ENCODE measurements at regions not wholly inside any gene's neighbourhood (a gene's known extent, or its start where the extent isn't known, plus 50 kb on each side); places are given as distances from the start of the nearest gene placed in this dataset.
A peak's percentile ranks its signal among the peaks of the same experiment; 100 is the strongest.

DNA sequence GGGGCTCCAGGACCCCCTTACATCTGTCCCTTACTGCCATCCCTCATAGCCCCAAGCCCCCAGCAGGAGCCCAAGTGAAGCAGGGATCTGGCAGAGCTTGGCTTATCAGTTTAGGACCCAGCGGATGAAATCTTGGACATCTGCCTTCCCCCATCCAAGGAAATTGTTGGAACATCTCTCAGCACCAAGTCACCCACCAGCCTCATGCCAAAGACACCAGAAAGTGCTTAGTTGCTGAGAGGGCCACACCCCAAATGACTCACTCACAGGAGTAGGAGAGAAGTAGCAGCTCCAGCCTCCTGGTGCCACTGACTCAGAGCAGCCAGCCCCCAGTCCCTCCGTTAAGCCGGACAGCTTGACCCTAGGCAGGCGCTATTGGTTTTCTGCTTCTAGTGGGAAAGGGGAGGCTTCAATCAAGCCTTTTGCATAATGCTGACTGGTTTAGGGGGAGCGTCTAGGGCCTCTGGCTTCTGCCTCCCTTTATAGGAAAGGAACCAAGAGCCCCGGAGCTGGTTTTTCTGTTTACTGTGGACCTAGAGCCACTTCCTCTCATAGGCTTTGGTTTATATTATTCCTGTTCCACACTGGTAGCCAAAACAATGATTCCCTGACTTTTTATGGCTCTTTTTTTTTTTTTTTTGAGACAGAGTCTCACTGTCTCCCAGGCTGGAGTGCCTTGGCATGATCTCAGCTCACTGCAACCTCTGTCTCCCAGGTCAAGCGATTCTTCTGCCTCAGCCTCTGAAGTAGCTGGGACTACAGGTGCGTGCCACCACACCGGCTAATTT is 114.2 kb upstream of the IPO9 start:
- Mint-ChIP-seq H3K4me1 (peaks cover 22% of the 10 kb centered on the region), H3K27ac (no peak overlapping the region), H3K27me3 (no peaks in the 10 kb centered on the region), H3K4me3 (no peak overlapping the region), H3K9me3 (ENCODE audit: insufficient read depth) (no peaks in the 10 kb centered on the region)
- ATAC-seq (ENCODE audit: low read depth) (no peak), DNase-seq (no peak)
- H3K79me2 ChIP-seq (ENCODE audit: control insufficient read depth, insufficient read depth, low read length): no peaks in the 10 kb centered on the region
- CTCF ChIA-PET: interaction anchor here (0.8 to 8.4 kb wide), 7 partner anchors 9 to 182 kb away, joined by 3 to 228 read pairs (median 4); no protein-coding TSS in a partner anchor
- TF ChIP-seq EZH2 (IDR thresholded peaks at IDR 0.05; ENCODE audit: borderline replicate concordance, insufficient read depth, low read depth, low read length, poor library complexity, severe bottlenecking): no peak
- TF ChIP-seq, protein P1, sequence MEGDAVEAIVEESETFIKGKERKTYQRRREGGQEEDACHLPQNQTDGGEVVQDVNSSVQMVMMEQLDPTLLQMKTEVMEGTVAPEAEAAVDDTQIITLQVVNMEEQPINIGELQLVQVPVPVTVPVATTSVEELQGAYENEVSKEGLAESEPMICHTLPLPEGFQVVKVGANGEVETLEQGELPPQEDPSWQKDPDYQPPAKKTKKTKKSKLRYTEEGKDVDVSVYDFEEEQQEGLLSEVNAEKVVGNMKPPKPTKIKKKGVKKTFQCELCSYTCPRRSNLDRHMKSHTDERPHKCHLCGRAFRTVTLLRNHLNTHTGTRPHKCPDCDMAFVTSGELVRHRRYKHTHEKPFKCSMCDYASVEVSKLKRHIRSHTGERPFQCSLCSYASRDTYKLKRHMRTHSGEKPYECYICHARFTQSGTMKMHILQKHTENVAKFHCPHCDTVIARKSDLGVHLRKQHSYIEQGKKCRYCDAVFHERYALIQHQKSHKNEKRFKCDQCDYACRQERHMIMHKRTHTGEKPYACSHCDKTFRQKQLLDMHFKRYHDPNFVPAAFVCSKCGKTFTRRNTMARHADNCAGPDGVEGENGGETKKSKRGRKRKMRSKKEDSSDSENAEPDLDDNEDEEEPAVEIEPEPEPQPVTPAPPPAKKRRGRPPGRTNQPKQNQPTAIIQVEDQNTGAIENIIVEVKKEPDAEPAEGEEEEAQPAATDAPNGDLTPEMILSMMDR (IDR thresholded peaks at IDR 0.05): no peak
- peaks cover 22 to 27% of the 10 kb centered on the region in 2 donors for H3K4me1 ChIP-seq (ENCODE audit: control insufficient read depth in 2 of 2, insufficient read depth in 2 of 2, low read length in 2 of 2)
- H3K27me3 ChIP-seq (replicated peaks in 1 of 4; ENCODE audit: control extremely low read depth in 1 of 4, control insufficient read depth in 3 of 4, insufficient read depth in 4 of 4, low read length in 3 of 4): no peaks in the 10 kb centered on the region
- no peaks in the 10 kb centered on the region for H3K36me3 ChIP-seq (replicated peaks in 1 of 2; ENCODE audit: control extremely low read depth in 1 of 2, control insufficient read depth in 1 of 2, extremely low read depth in 1 of 2, insufficient read depth in 2 of 2, low read length in 1 of 2)
- H4K20me1 ChIP-seq (ENCODE audit: control insufficient read depth, insufficient read depth, low read length, poor library complexity, severe bottlenecking): no peaks in the 10 kb centered on the region
- H3K9ac ChIP-seq (ENCODE audit: low read length): no peak overlapping the region
- H3K9me3 ChIP-seq (ENCODE audit: control extremely low read depth in 1 of 3, control insufficient read depth in 2 of 3, insufficient read depth in 1 of 3, low read length in 2 of 3): no peaks in the 10 kb centered on the region
- H3K4me3 ChIP-seq (ENCODE audit: control extremely low read depth in 1 of 5, extremely low read depth in 1 of 5, insufficient read depth in 1 of 5, low read depth in 2 of 5, low read length in 4 of 5): no peak overlapping the region
- H3K4me2 ChIP-seq (replicated peaks; ENCODE audit: low read depth, low read length, poor library complexity, severe bottlenecking): no peak overlapping the region
- intact Hi-C loops (cut with micrococcal nuclease): no loop called here
- H3K27ac ChIP-seq (ENCODE audit: low read length in 2 of 2): no peak overlapping the region
- POLR2A ChIA-PET: interaction anchor here (0.5 to 0.7 kb wide), 2 partner anchors 18 to 818 kb away, joined by 4 to 7 read pairs; no protein-coding TSS in a partner anchor
- no peak overlapping the region for H2AFZ ChIP-seq (ENCODE audit: insufficient read depth, low read depth, low read length, poor library complexity, severe bottlenecking)
- 100% methylated on average over 5 of the region's 9 CpGs for WGBS (ENCODE audit: insufficient coverage)

- no peaks in the 10 kb centered on the region for H3K79me2 ChIP-seq (ENCODE audit: control insufficient read depth, insufficient read depth, low read length)
- no peak for TF ChIP-seq EZH2 (IDR thresholded peaks at IDR 0.05; ENCODE audit: borderline replicate concordance, insufficient read depth, low read depth, low read length, poor library complexity, severe bottlenecking)
- TF ChIP-seq, protein P1 (IDR thresholded peaks at IDR 0.05): no peak
- CTCF ChIA-PET: interaction anchor here (0.9 to 1.6 kb wide), 5 partner anchors 9 to 203 kb away, joined by 3 to 12 read pairs (median 4); no protein-coding TSS in a partner anchor
- H3K27ac ChIP-seq (ENCODE audit: low read length in 2 of 2): no peak overlapping the region
- DNase-seq: no peak
- peaks cover 22 to 31% of the 10 kb centered on the region in 2 donors for H3K4me1 ChIP-seq (ENCODE audit: control insufficient read depth in 2 of 2, insufficient read depth in 2 of 2, low read length in 2 of 2)
- no peak overlapping the region for H2AFZ ChIP-seq (ENCODE audit: insufficient read depth, low read depth, low read length, poor library complexity, severe bottlenecking)
- no peak overlapping the region for H3K4me3 ChIP-seq (ENCODE audit: control extremely low read depth in 1 of 5, extremely low read depth in 1 of 5, insufficient read depth in 1 of 5, low read depth in 2 of 5, low read length in 4 of 5)
- no peaks in the 10 kb centered on the region for H4K20me1 ChIP-seq (ENCODE audit: control insufficient read depth, insufficient read depth, low read length, poor library complexity, severe bottlenecking)
- peak overlapping the region; percentile 24 for H3K27ac Mint-ChIP-seq
- H3K9me3 ChIP-seq (ENCODE audit: control extremely low read depth in 1 of 3, control insufficient read depth in 2 of 3, insufficient read depth in 1 of 3, low read length in 2 of 3): peaks cover 0 to 3% (median 0%) of the 10 kb centered on the region in 3 donors
- peaks cover 3% of the 10 kb centered on the region for H3K27me3 Mint-ChIP-seq
- no peaks in the 10 kb centered on the region for H3K9me3 Mint-ChIP-seq (ENCODE audit: insufficient read depth)
- peaks cover 25% of the 10 kb centered on the region for H3K4me1 Mint-ChIP-seq
- H3K27me3 ChIP-seq (replicated peaks in 1 of 4; ENCODE audit: control extremely low read depth in 1 of 4, control insufficient read depth in 3 of 4, insufficient read depth in 4 of 4, low read length in 3 of 4): no peaks in the 10 kb centered on the region
- H3K4me3 Mint-ChIP-seq: no peak overlapping the region
- intact Hi-C loops (cut with micrococcal nuclease): no loop called here
- peak overlapping the region; percentile 45 for H3K4me2 ChIP-seq (replicated peaks; ENCODE audit: low read depth, low read length, poor library complexity, severe bottlenecking)
- POLR2A ChIA-PET: interaction anchor here (0.7 kb wide), 1 partner anchor 17 kb away, joined by 7 read pairs; no protein-coding TSS in a partner anchor
- WGBS (ENCODE audit: insufficient coverage): 67% methylated on average over 2 of the region's 6 CpGs
- no peak overlapping the region for H3K9ac ChIP-seq (ENCODE audit: low read length)
- H3K36me3 ChIP-seq (replicated peaks in 1 of 2; ENCODE audit: control extremely low read depth in 1 of 2, control insufficient read depth in 1 of 2, extremely low read depth in 1 of 2, insufficient read depth in 2 of 2, low read length in 1 of 2): no peaks in the 10 kb centered on the region
- ATAC-seq (ENCODE audit: low read depth): no peak
These were observed 113.6 kb upstream of the IPO9 start for GRCh38 chr1:201715351-201715750.

All from B cell (primary cell).